ENCODE measurements at regions not wholly inside any gene's neighbourhood (a gene's known extent, or its start where the extent isn't known, plus 50 kb on each side); places are given as distances from the start of the nearest gene placed in this dataset.

DNA sequence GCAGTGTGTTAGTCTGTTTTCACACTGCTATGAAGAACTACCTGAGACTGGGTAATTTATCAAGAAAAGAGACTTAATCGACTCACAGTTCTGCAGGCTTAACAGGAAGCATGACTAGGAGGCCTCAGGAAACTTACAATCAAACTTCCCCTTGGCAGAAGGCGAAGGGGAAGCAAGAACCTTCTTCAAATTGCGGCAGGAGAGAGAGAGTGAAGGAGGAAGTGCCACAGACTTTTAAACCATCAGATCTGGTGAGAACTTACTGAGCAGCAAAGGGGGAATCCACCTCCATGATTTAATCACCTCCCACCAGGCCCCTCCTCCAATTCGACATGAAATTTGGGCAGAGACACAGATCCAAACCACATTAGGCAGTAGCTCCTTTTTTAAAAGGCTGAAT, 59.2 kb upstream of the LEF1 start:
- no peak for TF ChIP-seq EZH2phosphoT487 (IDR thresholded peaks at IDR 0.05; ENCODE audit: insufficient read depth, low read depth)
- TF ChIP-seq EZH2 (IDR thresholded peaks at IDR 0.05; ENCODE audit: insufficient read depth, poor library complexity, severe bottlenecking): no peak
